SH-SY5Y (cell line): ENCODE measurements at regions not wholly inside any gene's neighbourhood (a gene's known extent, or its start where the extent isn't known, plus 50 kb on each side); places are given as distances from the start of the nearest gene placed in this dataset.

ENCODE experiments used
- GATA2 ChIP-seq: IDR thresholded peaks from 2 replicates; pipeline ENCODE4 v1.6.1; 2011; ENCODE audit warnings: mild to moderate bottlenecking, low read depth, low read length
- GATA3 ChIP-seq: IDR thresholded peaks from 2 replicates; pipeline ENCODE4 v1.6.1; 2011; ENCODE audit warnings: low read depth, mild to moderate bottlenecking, low read length, moderate library complexity

DNA sequence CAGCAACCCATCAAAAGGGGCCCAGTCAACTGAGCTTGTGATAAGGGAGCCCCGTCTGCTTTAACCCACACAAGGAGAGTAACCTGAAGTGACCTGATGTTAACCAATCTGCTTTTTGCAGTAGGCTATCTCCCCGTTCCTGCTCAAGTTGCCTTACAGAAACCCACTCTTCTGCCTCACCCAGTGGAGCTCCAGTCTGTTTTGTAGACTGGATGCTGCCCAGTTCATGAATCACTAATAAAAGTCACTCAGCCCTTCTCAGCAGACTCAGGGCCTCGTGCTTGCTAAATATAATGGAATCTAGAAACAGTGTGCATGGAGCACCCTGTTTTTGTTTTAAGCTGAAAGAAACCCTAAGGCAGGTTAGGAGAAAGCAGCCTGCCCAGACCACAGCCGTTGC, 312.3 kb downstream of the FBXW7 start:
- TF ChIP-seq GATA2 (no peak), GATA3 (no peak)
